ENCODE measurements at regions not wholly inside any gene's neighbourhood (a gene's known extent, or its start where the extent isn't known, plus 50 kb on each side); places are given as distances from the start of the nearest gene placed in this dataset.
"Not testable (repeated sequence)": the region's sequence is repeated elsewhere in the genome, so short reads cannot be mapped to it uniquely, and the experiment has no call there.

DNA sequence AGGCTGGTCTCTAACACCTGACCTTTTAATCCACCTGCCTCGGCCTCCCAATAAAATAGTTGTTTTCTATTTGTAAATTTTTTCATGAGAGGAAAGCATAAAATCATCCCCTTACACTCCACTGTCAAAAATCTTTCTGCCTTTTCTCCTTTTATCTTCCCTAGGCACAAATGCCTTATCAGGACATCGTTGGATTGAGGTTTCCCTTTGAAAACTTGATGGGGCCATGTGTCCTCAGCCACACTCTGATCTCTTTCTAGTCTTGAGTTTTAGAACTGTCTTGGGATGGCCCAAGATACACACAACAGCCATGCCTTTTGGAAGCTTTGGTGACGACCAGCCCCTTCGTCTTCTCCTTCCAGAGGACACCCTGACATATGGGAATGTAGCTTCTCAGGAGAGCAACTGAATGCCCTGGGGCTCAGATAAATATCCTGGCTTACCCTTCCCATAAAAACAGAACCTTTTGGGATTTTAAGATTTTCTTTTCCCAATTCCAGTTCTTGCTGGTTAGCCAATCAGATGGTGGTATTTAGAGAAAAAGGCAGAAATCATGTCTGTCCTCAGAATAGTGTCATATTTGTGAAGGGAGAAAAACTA, 112.4 kb downstream of the ZNF429 start:
- TF ChIP-seq, protein P1, sequence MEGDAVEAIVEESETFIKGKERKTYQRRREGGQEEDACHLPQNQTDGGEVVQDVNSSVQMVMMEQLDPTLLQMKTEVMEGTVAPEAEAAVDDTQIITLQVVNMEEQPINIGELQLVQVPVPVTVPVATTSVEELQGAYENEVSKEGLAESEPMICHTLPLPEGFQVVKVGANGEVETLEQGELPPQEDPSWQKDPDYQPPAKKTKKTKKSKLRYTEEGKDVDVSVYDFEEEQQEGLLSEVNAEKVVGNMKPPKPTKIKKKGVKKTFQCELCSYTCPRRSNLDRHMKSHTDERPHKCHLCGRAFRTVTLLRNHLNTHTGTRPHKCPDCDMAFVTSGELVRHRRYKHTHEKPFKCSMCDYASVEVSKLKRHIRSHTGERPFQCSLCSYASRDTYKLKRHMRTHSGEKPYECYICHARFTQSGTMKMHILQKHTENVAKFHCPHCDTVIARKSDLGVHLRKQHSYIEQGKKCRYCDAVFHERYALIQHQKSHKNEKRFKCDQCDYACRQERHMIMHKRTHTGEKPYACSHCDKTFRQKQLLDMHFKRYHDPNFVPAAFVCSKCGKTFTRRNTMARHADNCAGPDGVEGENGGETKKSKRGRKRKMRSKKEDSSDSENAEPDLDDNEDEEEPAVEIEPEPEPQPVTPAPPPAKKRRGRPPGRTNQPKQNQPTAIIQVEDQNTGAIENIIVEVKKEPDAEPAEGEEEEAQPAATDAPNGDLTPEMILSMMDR (IDR thresholded peaks at IDR 0.05), result no peak
- H3K4me3 ChIP-seq, result no peak overlapping the region
- H3K27ac ChIP-seq, result no peak overlapping the region
- DNase-seq (ENCODE audit: low spot score), result no peak

DNA sequence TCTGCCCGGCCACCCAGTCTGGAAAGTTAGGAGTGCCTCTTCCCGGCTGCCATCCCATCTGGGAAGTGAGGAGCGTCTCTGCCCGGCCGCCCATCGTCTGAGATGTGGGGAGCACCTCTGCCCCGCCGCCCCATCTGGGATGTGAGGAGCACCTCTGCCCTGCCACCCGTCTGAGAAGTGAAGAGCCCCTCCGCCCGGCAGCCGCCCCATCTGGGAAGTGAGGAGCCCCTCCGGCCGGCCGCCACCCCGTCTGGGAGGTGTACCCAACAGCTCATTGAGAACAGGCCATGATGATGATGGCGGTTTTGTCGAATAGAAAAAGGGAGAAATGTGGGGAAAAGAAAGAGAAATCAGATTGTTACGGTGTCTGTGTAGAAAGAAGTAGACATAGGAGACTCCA, 109.4 kb downstream of the ZNF429 start:
- not testable (repeated sequence) for DNase-seq (ENCODE audit: low spot score); H3K4me3 ChIP-seq; H3K27ac ChIP-seq

- not testable (repeated sequence) for DNase-seq (ENCODE audit: low spot score); H3K27ac ChIP-seq; H3K4me3 ChIP-seq
Observed at GRCh38 chr19:21613201-21613600, 107.8 kb downstream of the ZNF429 start.

GRCh38 chr19:21612403-21612872, 107.0 kb downstream of the ZNF429 start:
- Histone ChIP-seq H3K4me3 (no peak overlapping the region), H3K27ac (no peak overlapping the region)
- DNase-seq (ENCODE audit: low spot score), result no peak
- TF ChIP-seq, protein P1 (IDR thresholded peaks at IDR 0.05), result no peak

DNA sequence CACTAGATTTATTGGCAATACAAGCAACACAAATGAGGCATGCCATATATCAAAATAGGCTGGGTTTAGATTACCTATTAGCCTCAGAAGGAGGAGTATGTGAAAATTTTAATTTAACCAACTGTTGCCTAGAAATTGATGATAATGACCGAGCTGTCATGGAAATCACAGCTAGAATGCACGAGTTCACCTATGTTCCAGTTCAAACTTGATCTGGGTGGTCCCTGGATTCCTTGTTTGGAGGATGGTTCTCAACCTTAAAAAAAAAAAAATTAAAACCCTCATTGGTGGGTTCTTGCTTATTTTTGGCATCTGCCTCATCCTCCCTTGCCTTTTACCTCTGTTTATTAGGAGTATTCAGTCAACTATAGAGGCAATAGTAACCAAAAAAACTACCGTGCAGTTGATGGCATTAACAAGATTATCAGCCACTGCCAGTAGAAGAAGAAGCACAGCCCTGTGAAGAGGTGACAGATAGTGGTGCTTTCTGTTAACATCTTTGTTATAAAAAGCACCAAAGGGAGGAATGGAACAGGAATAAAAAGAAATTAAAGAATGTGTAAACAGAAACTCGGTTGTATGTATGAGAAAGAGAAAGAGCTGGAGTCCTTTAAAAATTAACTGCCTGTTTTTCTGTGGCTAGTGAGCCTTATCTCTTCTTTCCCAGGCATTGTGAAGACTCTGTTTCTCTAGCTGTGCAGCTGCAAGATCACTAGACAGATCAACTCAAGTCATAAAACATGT, 106.4 kb downstream of the ZNF429 start:
- TF ChIP-seq, protein P1 (IDR thresholded peaks at IDR 0.05), result no peak
- no peak overlapping the region for H3K4me3 ChIP-seq
- no peak overlapping the region for H3K27ac ChIP-seq
- DNase-seq (ENCODE audit: low spot score), result no peak

DNA sequence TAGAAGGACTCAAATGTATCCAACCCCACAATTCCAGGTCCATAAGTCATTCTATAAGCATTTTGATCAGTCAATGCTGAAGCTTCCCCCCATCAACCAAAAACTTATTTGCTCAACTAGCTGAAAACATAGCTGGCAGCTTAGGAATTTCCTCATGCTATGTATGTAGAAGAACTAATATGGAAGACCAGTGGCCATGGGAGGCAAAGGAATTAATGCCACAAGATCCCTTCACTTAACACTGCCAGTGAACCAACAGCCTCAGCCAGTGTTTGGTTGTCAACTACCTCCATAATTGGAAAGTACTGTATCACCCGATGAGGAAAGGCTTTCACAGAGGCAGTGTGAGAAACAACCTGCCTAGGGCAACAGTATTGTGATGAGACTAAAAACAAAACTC, 105.4 kb downstream of the ZNF429 start:
- Histone ChIP-seq H3K27ac (no peak overlapping the region), H3K4me3 (no peak overlapping the region)
- DNase-seq (ENCODE audit: low spot score), result no peak
- TF ChIP-seq, protein P1 (IDR thresholded peaks at IDR 0.05), result no peak

DNA sequence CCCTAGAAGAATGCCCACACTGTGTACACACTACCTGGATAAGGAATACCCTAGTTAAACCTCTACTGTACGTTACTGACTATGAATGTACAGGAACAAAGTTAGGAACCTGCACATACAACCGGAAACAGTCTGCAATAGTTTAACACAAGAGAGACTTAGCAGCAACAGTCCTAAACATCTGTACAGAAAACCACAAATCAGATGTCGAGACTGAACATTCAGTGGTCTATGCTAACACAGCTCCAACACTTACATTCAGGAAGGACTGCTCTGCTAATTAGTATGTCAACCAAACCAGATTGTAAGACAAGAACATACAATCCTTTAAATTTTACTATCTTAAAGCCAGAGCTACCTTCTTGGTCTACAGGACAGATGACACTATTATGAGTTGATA, 104.9 kb downstream of the ZNF429 start:
- Histone ChIP-seq H3K27ac (no peak overlapping the region), H3K4me3 (no peak overlapping the region)
- no peak for DNase-seq (ENCODE audit: low spot score)

DNA sequence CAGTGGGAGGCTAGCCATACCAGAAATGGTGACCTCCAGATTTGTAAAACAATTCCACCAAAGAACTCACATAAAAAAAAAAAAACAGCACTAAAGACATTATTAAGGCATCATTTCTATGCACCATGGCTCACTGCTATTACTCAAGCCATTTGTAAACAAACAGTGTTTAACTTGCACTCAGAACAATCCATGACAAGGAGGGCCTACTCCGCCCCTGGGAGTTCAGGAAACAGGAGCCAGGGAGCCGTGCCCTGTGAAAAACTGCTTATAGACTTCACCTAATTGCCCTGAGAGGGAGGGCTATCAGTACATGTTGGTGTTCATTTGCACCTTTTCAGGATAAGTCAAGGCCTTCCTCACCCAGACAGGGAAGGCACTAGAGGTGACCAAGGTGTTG, 103.2 kb downstream of the ZNF429 start:
- DNase-seq (ENCODE audit: low spot score), result no peak
- H3K27ac ChIP-seq, result no peak overlapping the region
- H3K4me3 ChIP-seq, result no peak overlapping the region
- TF ChIP-seq, protein P1 (IDR thresholded peaks at IDR 0.05), result no peak

More for the DNA sequence above, 104.9 kb downstream of the ZNF429 start:
- TF ChIP-seq, protein P1 (IDR thresholded peaks at IDR 0.05), result no peak

Measured in coronary artery (tissue), 2 donors.